ENCODE measurements at regions not wholly inside any gene's neighbourhood (a gene's known extent, or its start where the extent isn't known, plus 50 kb on each side); places are given as distances from the start of the nearest gene placed in this dataset.
"Not testable (repeated sequence)": the region's sequence is repeated elsewhere in the genome, so short reads cannot be mapped to it uniquely, and the experiment has no call there.

- Histone ChIP-seq H3K27ac (no peak overlapping the region), H3K9me3 (ENCODE audit: low read depth, low read length) (no peaks in the 10 kb centered on the region), H3K4me3 (no peak overlapping the region), H3K9ac (ENCODE audit: insufficient read length) (no peak overlapping the region), H3K36me3 (ENCODE audit: insufficient read depth, low read length) (no peaks in the 10 kb centered on the region)
- DNase-seq (ENCODE audit: low read depth, low spot score) = no peak
- TF ChIP-seq FOXP2 (optimal IDR thresholded peaks at IDR 0.05; ENCODE audit: control extremely low read depth, extremely low read length, insufficient read depth) (no peak), POLR2AphosphoS5 (IDR thresholded peaks at IDR 0.05; ENCODE audit: borderline replicate concordance, low read depth, low read length) (no peak), EZH2 (IDR thresholded peaks at IDR 0.05) (no peak)
Measured at GRCh38 chr11:87462171-87462570, 424.4 kb downstream of the TMEM135 start.

GRCh38 chr11:87460842-87461637 is 423.3 kb downstream of the TMEM135 start:
- no peak for TF ChIP-seq POLR2AphosphoS5 (IDR thresholded peaks at IDR 0.05; ENCODE audit: borderline replicate concordance, low read depth, low read length)
- TF ChIP-seq FOXP2 (optimal IDR thresholded peaks at IDR 0.05; ENCODE audit: control extremely low read depth, extremely low read length, insufficient read depth) = no peak
- no peak for TF ChIP-seq EZH2 (IDR thresholded peaks at IDR 0.05)
- no peak overlapping the region for H3K9ac ChIP-seq (ENCODE audit: insufficient read length)
- H3K9me3 ChIP-seq (ENCODE audit: low read depth, low read length) = no peaks in the 10 kb centered on the region
- H3K36me3 ChIP-seq (ENCODE audit: insufficient read depth, low read length) = no peaks in the 10 kb centered on the region
- no peak for DNase-seq (ENCODE audit: low read depth, low spot score)
- H3K4me3 ChIP-seq = no peak overlapping the region
- H3K27ac ChIP-seq = no peak overlapping the region

GRCh38 chr11:87460279-87460678 is 422.5 kb downstream of the TMEM135 start:
- no peak overlapping the region for H3K27ac ChIP-seq
- H3K9me3 ChIP-seq (ENCODE audit: low read depth, low read length) = no peaks in the 10 kb centered on the region
- DNase-seq (ENCODE audit: low read depth, low spot score) = no peak
- TF ChIP-seq POLR2AphosphoS5 (IDR thresholded peaks at IDR 0.05; ENCODE audit: borderline replicate concordance, low read depth, low read length) (no peak), EZH2 (IDR thresholded peaks at IDR 0.05) (no peak), FOXP2 (optimal IDR thresholded peaks at IDR 0.05; ENCODE audit: control extremely low read depth, extremely low read length, insufficient read depth) (no peak)
- no peak overlapping the region for H3K9ac ChIP-seq (ENCODE audit: insufficient read length)
- no peaks in the 10 kb centered on the region for H3K36me3 ChIP-seq (ENCODE audit: insufficient read depth, low read length)
- H3K4me3 ChIP-seq = no peak overlapping the region

- no peak for DNase-seq (ENCODE audit: low read depth, low spot score)
- TF ChIP-seq POLR2AphosphoS5 (IDR thresholded peaks at IDR 0.05; ENCODE audit: borderline replicate concordance, low read depth, low read length) (no peak), FOXP2 (optimal IDR thresholded peaks at IDR 0.05; ENCODE audit: control extremely low read depth, extremely low read length, insufficient read depth) (no peak), EZH2 (IDR thresholded peaks at IDR 0.05) (no peak)
- Histone ChIP-seq H3K4me3 (no peak overlapping the region), H3K27ac (no peak overlapping the region), H3K9ac (ENCODE audit: insufficient read length) (no peak overlapping the region), H3K9me3 (ENCODE audit: low read depth, low read length) (no peaks in the 10 kb centered on the region), H3K36me3 (ENCODE audit: insufficient read depth, low read length) (no peaks in the 10 kb centered on the region)
Measured at GRCh38 chr11:87459351-87459750, 421.6 kb downstream of the TMEM135 start.

- no peak for DNase-seq (ENCODE audit: low read depth, low spot score)
- TF ChIP-seq EZH2 (IDR thresholded peaks at IDR 0.05) = no peak
Measured at GRCh38 chr11:87456499-87456898, 418.8 kb downstream of the TMEM135 start.

GRCh38 chr11:87455180-87455579 is 417.4 kb downstream of the TMEM135 start:
- Histone ChIP-seq H3K9ac (ENCODE audit: insufficient read length) (no peak overlapping the region), H3K27ac (no peak overlapping the region), H3K36me3 (ENCODE audit: insufficient read depth, low read length) (no peaks in the 10 kb centered on the region), H3K9me3 (ENCODE audit: low read depth, low read length) (no peaks in the 10 kb centered on the region), H3K4me3 (no peak overlapping the region)
- no peak for DNase-seq (ENCODE audit: low read depth, low spot score)
- TF ChIP-seq EZH2 (IDR thresholded peaks at IDR 0.05) (no peak), POLR2AphosphoS5 (IDR thresholded peaks at IDR 0.05; ENCODE audit: borderline replicate concordance, low read depth, low read length) (no peak), FOXP2 (optimal IDR thresholded peaks at IDR 0.05; ENCODE audit: control extremely low read depth, extremely low read length, insufficient read depth) (no peak)

More at GRCh38 chr11:87456499-87456898, 418.8 kb downstream of the TMEM135 start:
- Histone ChIP-seq H3K4me3 (no peak overlapping the region), H3K9ac (ENCODE audit: insufficient read length) (no peak overlapping the region), H3K9me3 (ENCODE audit: low read depth, low read length) (no peaks in the 10 kb centered on the region), H3K36me3 (ENCODE audit: insufficient read depth, low read length) (no peaks in the 10 kb centered on the region), H3K27ac (no peak overlapping the region)

- Histone ChIP-seq H3K9me3 (ENCODE audit: low read depth, low read length) (no peaks in the 10 kb centered on the region), H3K36me3 (ENCODE audit: insufficient read depth, low read length) (no peaks in the 10 kb centered on the region), H3K27ac (no peak overlapping the region), H3K4me3 (no peak overlapping the region), H3K9ac (ENCODE audit: insufficient read length) (no peak overlapping the region)
- DNase-seq (ENCODE audit: low read depth, low spot score) = no peak
- TF ChIP-seq FOXP2 (optimal IDR thresholded peaks at IDR 0.05; ENCODE audit: control extremely low read depth, extremely low read length, insufficient read depth) = no peak
- no peak for TF ChIP-seq POLR2AphosphoS5 (IDR thresholded peaks at IDR 0.05; ENCODE audit: borderline replicate concordance, low read depth, low read length)
- no peak for TF ChIP-seq EZH2 (IDR thresholded peaks at IDR 0.05)
Measured at GRCh38 chr11:87454241-87454640, 416.5 kb downstream of the TMEM135 start.

- Histone ChIP-seq H3K9ac (ENCODE audit: insufficient read length) (no peak overlapping the region), H3K27ac (no peak overlapping the region), H3K9me3 (ENCODE audit: low read depth, low read length) (no peaks in the 10 kb centered on the region), H3K36me3 (ENCODE audit: insufficient read depth, low read length) (no peaks in the 10 kb centered on the region), H3K4me3 (no peak overlapping the region)
- DNase-seq (ENCODE audit: low read depth, low spot score) = no peak
- TF ChIP-seq EZH2 (IDR thresholded peaks at IDR 0.05) (no peak), FOXP2 (optimal IDR thresholded peaks at IDR 0.05; ENCODE audit: control extremely low read depth, extremely low read length, insufficient read depth) (no peak), POLR2AphosphoS5 (IDR thresholded peaks at IDR 0.05; ENCODE audit: borderline replicate concordance, low read depth, low read length) (no peak)
Measured at GRCh38 chr11:87453531-87454089, 415.9 kb downstream of the TMEM135 start.

- not testable (repeated sequence) for H3K27ac ChIP-seq; H3K9me3 ChIP-seq (ENCODE audit: low read depth, low read length); DNase-seq (ENCODE audit: low read depth, low spot score); H3K4me3 ChIP-seq; H3K36me3 ChIP-seq (ENCODE audit: insufficient read depth, low read length); H3K9ac ChIP-seq (ENCODE audit: insufficient read length)
Measured at GRCh38 chr11:87452025-87452424, 414.3 kb downstream of the TMEM135 start.
